ENCODE measurements at regions not wholly inside any gene's neighbourhood (a gene's known extent, or its start where the extent isn't known, plus 50 kb on each side); places are given as distances from the start of the nearest gene placed in this dataset.

DNA sequence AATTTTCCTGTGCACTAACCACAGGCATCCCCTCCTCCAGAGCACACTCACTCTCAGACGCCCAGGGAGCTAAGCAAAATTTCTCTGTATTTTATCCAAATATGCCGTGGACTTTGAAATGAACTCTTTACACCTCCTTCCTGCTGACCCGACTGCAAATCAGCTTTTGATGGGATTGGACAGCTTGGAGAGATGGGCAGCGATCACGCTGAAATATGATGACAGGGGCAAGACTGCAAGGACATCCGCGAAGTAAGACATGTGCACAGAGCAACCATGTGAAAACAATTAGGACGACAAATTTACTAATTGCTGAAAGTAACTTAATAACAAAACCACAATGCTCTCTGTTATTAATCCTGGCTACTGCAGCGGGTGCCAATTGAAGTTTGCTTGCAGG, 64.6 kb upstream of the CLDN14 start:
- Histone ChIP-seq H3K27ac (no peak overlapping the region), H3K27me3 (replicated peaks; ENCODE audit: insufficient read depth) (no peaks in the 10 kb centered on the region), H3K9me3 (no peaks in the 10 kb centered on the region), H3K4me1 (replicated peaks) (no peaks in the 10 kb centered on the region), H3K36me3 (no peaks in the 10 kb centered on the region), H3K4me3 (no peak overlapping the region)
- DNase-seq (ENCODE audit: low spot score): no peak
- intact Hi-C loops (cut with DNase I): no loop called here
- TF ChIP-seq POLR2A (IDR thresholded peaks at IDR 0.05): no peak
- TF ChIP-seq, protein P1, sequence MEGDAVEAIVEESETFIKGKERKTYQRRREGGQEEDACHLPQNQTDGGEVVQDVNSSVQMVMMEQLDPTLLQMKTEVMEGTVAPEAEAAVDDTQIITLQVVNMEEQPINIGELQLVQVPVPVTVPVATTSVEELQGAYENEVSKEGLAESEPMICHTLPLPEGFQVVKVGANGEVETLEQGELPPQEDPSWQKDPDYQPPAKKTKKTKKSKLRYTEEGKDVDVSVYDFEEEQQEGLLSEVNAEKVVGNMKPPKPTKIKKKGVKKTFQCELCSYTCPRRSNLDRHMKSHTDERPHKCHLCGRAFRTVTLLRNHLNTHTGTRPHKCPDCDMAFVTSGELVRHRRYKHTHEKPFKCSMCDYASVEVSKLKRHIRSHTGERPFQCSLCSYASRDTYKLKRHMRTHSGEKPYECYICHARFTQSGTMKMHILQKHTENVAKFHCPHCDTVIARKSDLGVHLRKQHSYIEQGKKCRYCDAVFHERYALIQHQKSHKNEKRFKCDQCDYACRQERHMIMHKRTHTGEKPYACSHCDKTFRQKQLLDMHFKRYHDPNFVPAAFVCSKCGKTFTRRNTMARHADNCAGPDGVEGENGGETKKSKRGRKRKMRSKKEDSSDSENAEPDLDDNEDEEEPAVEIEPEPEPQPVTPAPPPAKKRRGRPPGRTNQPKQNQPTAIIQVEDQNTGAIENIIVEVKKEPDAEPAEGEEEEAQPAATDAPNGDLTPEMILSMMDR (IDR thresholded peaks at IDR 0.05): no peak
- no peak for TF ChIP-seq POLR2AphosphoS5 (IDR thresholded peaks at IDR 0.05)
- 81% methylated on average over 9 of the region's 9 CpGs for WGBS

DNA sequence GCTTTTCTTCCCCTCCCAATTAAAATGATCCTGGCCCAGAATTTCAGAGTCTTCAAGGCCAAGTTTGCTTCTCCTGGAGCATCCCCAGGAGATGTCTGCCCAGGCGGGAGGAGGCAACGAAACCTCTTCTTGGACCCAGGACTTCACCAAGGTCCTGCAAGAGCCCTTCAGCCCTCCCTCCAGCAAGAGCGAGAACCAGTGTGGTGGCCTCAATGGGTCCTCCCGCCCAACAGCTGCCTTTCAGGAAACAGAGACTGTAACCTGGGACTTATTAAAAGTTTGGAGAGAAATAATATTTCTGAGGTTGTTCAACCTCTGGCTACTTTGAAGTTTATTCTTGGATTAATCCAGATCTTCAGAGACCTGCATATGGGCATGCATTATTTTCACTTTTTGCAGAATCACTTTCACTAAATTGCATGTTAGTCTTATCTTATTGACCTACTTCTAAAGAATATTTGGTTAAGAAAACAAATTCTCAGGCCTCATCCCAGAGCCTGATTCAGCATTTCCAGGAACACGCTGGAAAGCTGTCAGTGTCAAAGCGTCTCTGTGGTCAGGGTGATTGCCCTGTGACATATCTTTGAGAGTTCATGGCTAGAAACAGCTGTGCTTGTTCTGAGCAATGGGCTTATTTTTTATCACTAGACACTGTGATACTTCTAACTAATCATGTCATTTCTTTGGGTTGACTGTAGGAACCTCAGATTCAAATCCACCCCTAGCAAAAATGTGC, 66.0 kb upstream of the CLDN14 start:
- Histone ChIP-seq H3K4me3 (no peak overlapping the region), H3K4me1 (replicated peaks) (no peaks in the 10 kb centered on the region), H3K27ac (no peak overlapping the region), H3K36me3 (no peaks in the 10 kb centered on the region), H3K9me3 (no peaks in the 10 kb centered on the region), H3K27me3 (replicated peaks; ENCODE audit: insufficient read depth) (no peaks in the 10 kb centered on the region)
- WGBS: 70% methylated on average over 6 of the region's 6 CpGs
- no peak for TF ChIP-seq POLR2A (IDR thresholded peaks at IDR 0.05)
- TF ChIP-seq, protein P1 (IDR thresholded peaks at IDR 0.05): no peak
- no peak for TF ChIP-seq POLR2AphosphoS5 (IDR thresholded peaks at IDR 0.05)
- DNase-seq (ENCODE audit: low spot score): no peak
- intact Hi-C loops (cut with DNase I): no loop called here

DNA sequence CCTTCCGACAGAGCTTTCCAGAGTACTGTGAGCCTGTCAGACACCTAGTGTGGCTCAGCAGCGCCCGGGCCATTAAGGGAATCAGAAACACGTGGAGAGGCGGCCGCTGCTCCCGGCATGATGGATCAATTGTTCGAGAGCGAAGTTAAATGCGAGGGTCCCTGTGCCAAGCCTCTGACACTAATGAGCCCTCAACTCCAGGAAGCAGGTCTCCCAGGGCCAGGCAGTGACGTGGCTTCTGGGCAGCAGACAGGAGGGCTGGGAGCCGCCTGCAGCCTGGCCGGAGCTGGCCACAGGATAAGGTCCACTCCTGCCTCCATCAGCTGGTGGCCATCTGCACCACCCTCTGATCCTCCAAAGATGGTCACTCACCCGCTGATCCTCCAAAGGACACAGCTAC, 67.5 kb upstream of the CLDN14 start:
- 85% methylated on average over 14 of the region's 14 CpGs for WGBS

DNA sequence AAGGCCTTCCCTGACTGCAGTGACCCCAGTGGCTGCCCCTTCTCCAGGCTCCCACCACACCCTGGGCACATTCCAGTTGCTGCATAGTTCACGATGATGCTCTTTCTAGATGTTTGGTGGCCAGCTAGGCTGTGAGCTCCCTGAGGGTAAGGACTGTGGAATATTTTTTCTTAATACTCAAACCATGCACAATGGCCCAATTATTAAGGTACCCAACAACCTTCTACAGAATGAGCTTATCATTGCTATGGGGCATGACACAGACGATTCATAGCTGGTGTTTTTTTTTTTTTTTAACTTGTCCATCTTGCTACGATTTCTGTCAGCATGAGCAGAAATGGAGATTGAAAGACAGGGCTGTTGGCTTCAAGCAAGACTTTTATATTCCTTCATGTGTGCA, 68.9 kb upstream of the CLDN14 start:
- Histone ChIP-seq H3K27me3 (replicated peaks; ENCODE audit: insufficient read depth) (no peaks in the 10 kb centered on the region), H3K4me1 (replicated peaks) (no peaks in the 10 kb centered on the region), H3K9me3 (no peaks in the 10 kb centered on the region), H3K36me3 (no peaks in the 10 kb centered on the region), H3K27ac (no peak overlapping the region), H3K4me3 (no peak overlapping the region)
- WGBS: 58% methylated on average over 3 of the region's 3 CpGs
- DNase-seq (ENCODE audit: low spot score): no peak
- TF ChIP-seq, protein P1 (IDR thresholded peaks at IDR 0.05): no peak
- TF ChIP-seq POLR2AphosphoS5 (IDR thresholded peaks at IDR 0.05): no peak
- no peak for TF ChIP-seq POLR2A (IDR thresholded peaks at IDR 0.05)
- intact Hi-C loops (cut with DNase I): no loop called here

More for the DNA sequence above, 67.5 kb upstream of the CLDN14 start:
- Histone ChIP-seq H3K27ac (no peak overlapping the region), H3K9me3 (no peaks in the 10 kb centered on the region), H3K36me3 (no peaks in the 10 kb centered on the region), H3K27me3 (replicated peaks; ENCODE audit: insufficient read depth) (no peaks in the 10 kb centered on the region), H3K4me3 (no peak overlapping the region), H3K4me1 (replicated peaks) (no peaks in the 10 kb centered on the region)
- TF ChIP-seq, protein P1 (IDR thresholded peaks at IDR 0.05): no peak
- TF ChIP-seq POLR2AphosphoS5 (IDR thresholded peaks at IDR 0.05) (no peak), POLR2A (IDR thresholded peaks at IDR 0.05) (no peak)
- intact Hi-C loops (cut with DNase I): no loop called here
- no peak for DNase-seq (ENCODE audit: low spot score)

DNA sequence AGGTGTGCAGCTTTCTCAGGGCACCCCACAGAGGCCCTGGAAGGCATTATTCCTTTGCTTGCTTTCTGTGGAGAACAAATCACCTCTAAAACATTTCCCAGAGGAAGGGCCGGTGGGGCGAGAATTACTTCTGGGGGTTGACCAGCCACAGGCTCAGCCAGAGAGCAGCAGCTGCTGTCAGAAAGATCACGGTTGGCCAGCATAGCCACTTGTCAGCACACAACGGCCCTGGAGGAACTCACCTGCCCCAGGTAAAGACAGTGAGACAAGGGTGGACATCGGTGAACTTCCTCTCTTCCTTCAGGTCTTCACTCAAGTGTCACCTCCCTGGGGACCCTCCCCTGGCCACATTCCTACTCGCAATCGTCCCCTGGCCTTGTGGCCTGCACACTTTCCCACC, 69.5 kb upstream of the CLDN14 start:
- no peak for DNase-seq (ENCODE audit: low spot score)
- WGBS: 85% methylated on average over 7 of the region's 7 CpGs
- intact Hi-C loops (cut with DNase I): no loop called here
- Histone ChIP-seq H3K4me1 (replicated peaks) (no peaks in the 10 kb centered on the region), H3K9me3 (no peaks in the 10 kb centered on the region), H3K27ac (no peak overlapping the region), H3K4me3 (no peak overlapping the region), H3K36me3 (no peaks in the 10 kb centered on the region), H3K27me3 (replicated peaks; ENCODE audit: insufficient read depth) (no peaks in the 10 kb centered on the region)
- TF ChIP-seq, protein P1 (IDR thresholded peaks at IDR 0.05): no peak
- TF ChIP-seq POLR2AphosphoS5 (IDR thresholded peaks at IDR 0.05) (no peak), POLR2A (IDR thresholded peaks at IDR 0.05) (no peak)

Measured in prostate gland (tissue), 2 donors.